ENCODE measurements at regions not wholly inside any gene's neighbourhood (a gene's known extent, or its start where the extent isn't known, plus 50 kb on each side); places are given as distances from the start of the nearest gene placed in this dataset.
"Not testable (repeated sequence)": the region's sequence is repeated elsewhere in the genome, so short reads cannot be mapped to it uniquely, and the experiment has no call there.

GRCh38 chr14:105622329-105622955, 96.1 kb downstream of the TMEM121 start:
- peak; percentile 49 for ATAC-seq

GRCh38 chr14:105623178-105623577, 96.8 kb downstream of the TMEM121 start:
- ATAC-seq: not testable (repeated sequence)

- not testable (repeated sequence) for ATAC-seq
Measured at GRCh38 chr14:105624346-105624745, 98.0 kb downstream of the TMEM121 start.

GRCh38 chr14:105624749-105625434, 98.5 kb downstream of the TMEM121 start:
- not testable (repeated sequence) for ATAC-seq

- ATAC-seq: not testable (repeated sequence)
Measured at GRCh38 chr14:105625448-105625847, 99.1 kb downstream of the TMEM121 start.

- ATAC-seq: not testable (repeated sequence)
Measured at GRCh38 chr14:105626111-105626510, 99.7 kb downstream of the TMEM121 start.

GRCh38 chr14:105626651-105627050, 100.3 kb downstream of the TMEM121 start:
- ATAC-seq: peak; percentile 19

- not testable (repeated sequence) for ATAC-seq
Measured at GRCh38 chr14:105627287-105627686, 100.9 kb downstream of the TMEM121 start.

- ATAC-seq: no peak
Measured at GRCh38 chr14:105627701-105628100, 101.3 kb downstream of the TMEM121 start.

GRCh38 chr14:105628126-105628525, 101.7 kb downstream of the TMEM121 start:
- not testable (repeated sequence) for ATAC-seq

GRCh38 chr14:105628531-105629067, 102.2 kb downstream of the TMEM121 start:
- ATAC-seq: peak; percentile 31

GRCh38 chr14:105629091-105629885, 102.9 kb downstream of the TMEM121 start:
- ATAC-seq: peak; percentile 40

GRCh38 chr14:105629886-105630215, 103.5 kb downstream of the TMEM121 start:
- ATAC-seq: no peak

GRCh38 chr14:105630293-105630934, 104.0 kb downstream of the TMEM121 start:
- ATAC-seq: not testable (repeated sequence)

GRCh38 chr14:105630935-105631779, 104.8 kb downstream of the TMEM121 start:
- ATAC-seq: not testable (repeated sequence)

- no peak for ATAC-seq
Measured at GRCh38 chr14:105632010-105632409, 105.6 kb downstream of the TMEM121 start.

- ATAC-seq: not testable (repeated sequence)
Measured at GRCh38 chr14:105633596-105633995, 107.2 kb downstream of the TMEM121 start.

- no peak for ATAC-seq
Measured at GRCh38 chr14:105635560-105635959, 109.2 kb downstream of the TMEM121 start.

GRCh38 chr14:105636021-105636420, 109.6 kb downstream of the TMEM121 start:
- not testable (repeated sequence) for ATAC-seq

GRCh38 chr14:105636935-105637334, 110.6 kb downstream of the TMEM121 start:
- ATAC-seq: no peak

- ATAC-seq: peak; percentile 29
Measured at GRCh38 chr14:105637345-105637744, 111.0 kb downstream of the TMEM121 start.
